Vagina (tissue), 2 donors: ENCODE measurements at regions not wholly inside any gene's neighbourhood (a gene's known extent, or its start where the extent isn't known, plus 50 kb on each side); places are given as distances from the start of the nearest gene placed in this dataset.

Source experiments
- DNase-seq, 2 donors: peaks; one replicate each; pipeline ENCODE4 v3.0.0-alpha.2; 2017; ENCODE audit errors: extremely low spot score in 2 of 2
- H3K27ac ChIP-seq: fragments of 200-600 bp; sonication (generic); one replicate; pipeline ENCODE4 v1.5.1; 2019
- H3K27me3 ChIP-seq: fragments of 200-600 bp; sonication (generic); one replicate; pipeline ENCODE4 v1.5.1; 2019
- H3K36me3 ChIP-seq, 2 donors: fragments of 200-600 bp; sonication (generic); one replicate each; pipeline ENCODE4 v1.5.1; 2017 to 2019
- H3K4me1 ChIP-seq: fragments of 200-600 bp; sonication (generic); one replicate; pipeline ENCODE4 v1.5.1; 2019
- H3K4me3 ChIP-seq, 2 donors: fragments of 200-600 bp; sonication (generic); 1 replicate in 1 of 2; 2 replicates in 1 of 2; pipeline ENCODE4 v1.5.1; 2016 to 2019
- H3K9me3 ChIP-seq: fragments of 200-600 bp; sonication (generic); one replicate; pipeline ENCODE4 v1.5.1; 2019
- CTCF ChIP-seq, 3 experiments: fragments of 450-650 bp in 2 of 3; fragments of 200-600 bp in 1 of 3; sonication (generic) in 1 of 3; IDR thresholded peaks; one replicate each; pipeline ENCODE4 v1.5.1; 2017 to 2019; ENCODE audit warnings: antibody characterized with exemption in 3 of 3, mild to moderate bottlenecking in 2 of 3, moderate library complexity in 2 of 3
- POLR2A ChIP-seq, 2 donors: fragments of 450-650 bp; IDR thresholded peaks; one replicate each; pipeline ENCODE4 v1.6.1; 2017; ENCODE audit warnings: antibody characterized with exemption in 2 of 2, mild to moderate bottlenecking in 2 of 2, moderate library complexity in 2 of 2
- POLR2AphosphoS5 ChIP-seq, 2 donors: sonication (generic); formaldehyde crosslinking; IDR thresholded peaks; one replicate each; pipeline ENCODE4 v1.9.0; 2017; ENCODE audit warnings: antibody characterized with exemption in 2 of 2, mild to moderate bottlenecking in 2 of 2, low read depth in 1 of 2; ENCODE audit not compliant: insufficient read depth in 1 of 2
- intact Hi-C: fragments of 100-400 bp; cut with DNase I; formaldehyde crosslinking; loops from one replicate; pipeline ENCODE4 v1.15.1; 2023

- TF ChIP-seq POLR2A (IDR thresholded peaks at IDR 0.05) (no peak), CTCF (IDR thresholded peaks at IDR 0.05) (no peak), POLR2AphosphoS5 (IDR thresholded peaks at IDR 0.05; ENCODE audit: insufficient read depth in 1 of 2, low read depth in 1 of 2) (no peak)
- no peak overlapping the region for H3K4me3 ChIP-seq
- intact Hi-C loops, result no loop called here
- H3K4me1 ChIP-seq, result no peaks in the 10 kb centered on the region
- no peaks in the 10 kb centered on the region for H3K9me3 ChIP-seq
- no peak overlapping the region for H3K27ac ChIP-seq
- no peak for DNase-seq
- no peaks in the 10 kb centered on the region for H3K27me3 ChIP-seq
- H3K36me3 ChIP-seq, result no peaks in the 10 kb centered on the region
These were observed 629.1 kb upstream of the SLC39A10 start for GRCh38 chr2:195027947-195028346.

GRCh38 chr2:195026261-195026660, 630.8 kb upstream of the SLC39A10 start:
- no peak for TF ChIP-seq CTCF (IDR thresholded peaks at IDR 0.05)
- no peak for TF ChIP-seq POLR2A (IDR thresholded peaks at IDR 0.05)
- TF ChIP-seq POLR2AphosphoS5 (IDR thresholded peaks at IDR 0.05; ENCODE audit: insufficient read depth in 1 of 2, low read depth in 1 of 2), result no peak
- no peaks in the 10 kb centered on the region for H3K9me3 ChIP-seq
- no peak overlapping the region for H3K27ac ChIP-seq
- no peaks in the 10 kb centered on the region for H3K27me3 ChIP-seq
- DNase-seq, result no peak
- intact Hi-C loops, result no loop called here
- H3K4me1 ChIP-seq, result no peaks in the 10 kb centered on the region
- no peaks in the 10 kb centered on the region for H3K36me3 ChIP-seq
- H3K4me3 ChIP-seq, result no peak overlapping the region

GRCh38 chr2:195022508-195022830, 634.6 kb upstream of the SLC39A10 start:
- H3K4me1 ChIP-seq, result no peaks in the 10 kb centered on the region
- intact Hi-C loops, result no loop called here
- no peak overlapping the region for H3K4me3 ChIP-seq
- H3K27me3 ChIP-seq, result no peaks in the 10 kb centered on the region
- no peak overlapping the region for H3K27ac ChIP-seq
- no peak for TF ChIP-seq POLR2AphosphoS5 (IDR thresholded peaks at IDR 0.05; ENCODE audit: insufficient read depth in 1 of 2, low read depth in 1 of 2)
- DNase-seq, result no peak
- no peaks in the 10 kb centered on the region for H3K9me3 ChIP-seq
- no peaks in the 10 kb centered on the region for H3K36me3 ChIP-seq

- Histone ChIP-seq H3K36me3 (no peaks in the 10 kb centered on the region), H3K27me3 (no peaks in the 10 kb centered on the region), H3K27ac (no peak overlapping the region), H3K4me1 (no peaks in the 10 kb centered on the region), H3K9me3 (no peaks in the 10 kb centered on the region), H3K4me3 (no peak overlapping the region)
- TF ChIP-seq POLR2A (IDR thresholded peaks at IDR 0.05) (no peak), CTCF (IDR thresholded peaks at IDR 0.05) (no peak), POLR2AphosphoS5 (IDR thresholded peaks at IDR 0.05; ENCODE audit: insufficient read depth in 1 of 2, low read depth in 1 of 2) (no peak)
- intact Hi-C loops, result no loop called here
- DNase-seq, result no peak
These were observed 635.1 kb upstream of the SLC39A10 start for GRCh38 chr2:195021711-195022507.

- DNase-seq, result no peak
- H3K9me3 ChIP-seq, result no peaks in the 10 kb centered on the region
- no peaks in the 10 kb centered on the region for H3K36me3 ChIP-seq
- H3K4me3 ChIP-seq, result no peak overlapping the region
- H3K27me3 ChIP-seq, result no peaks in the 10 kb centered on the region
- TF ChIP-seq POLR2A (IDR thresholded peaks at IDR 0.05) (no peak), POLR2AphosphoS5 (IDR thresholded peaks at IDR 0.05; ENCODE audit: insufficient read depth in 1 of 2, low read depth in 1 of 2) (no peak), CTCF (IDR thresholded peaks at IDR 0.05) (no peak)
- no peaks in the 10 kb centered on the region for H3K4me1 ChIP-seq
- intact Hi-C loops, result no loop called here
- no peak overlapping the region for H3K27ac ChIP-seq
These were observed 638.6 kb upstream of the SLC39A10 start for GRCh38 chr2:195018462-195018861.
